ENCODE measurements at regions not wholly inside any gene's neighbourhood (a gene's known extent, or its start where the extent isn't known, plus 50 kb on each side); places are given as distances from the start of the nearest gene placed in this dataset.
"Not testable (repeated sequence)": the region's sequence is repeated elsewhere in the genome, so short reads cannot be mapped to it uniquely, and the experiment has no call there.

- peaks cover 12% of the 10 kb centered on the region for H3K9me3 Mint-ChIP-seq
Measured at GRCh38 chr18:52244658-52245057, 95.3 kb upstream of the DCC start.

GRCh38 chr18:52254367-52254766, 85.6 kb upstream of the DCC start:
- Mint-ChIP-seq H3K4me3 (no peak overlapping the region), H3K27ac (no peak overlapping the region), H3K36me3 (ENCODE audit: low read depth) (no peaks in the 10 kb centered on the region), H3K4me1 (no peaks in the 10 kb centered on the region), H3K27me3 (ENCODE audit: insufficient read depth) (no peaks in the 10 kb centered on the region), H3K9me3 (no peaks in the 10 kb centered on the region)
- H3K27ac ChIP-seq (ENCODE audit: low read depth, low read length), result no peak overlapping the region
- H3K4me1 ChIP-seq (ENCODE audit: control insufficient read depth, insufficient read depth, low read length), result no peaks in the 10 kb centered on the region
- 90 to 100% methylated on average over 1 to 3 of the region's 3 CpGs for whole genome bisulfite sequencing, 2 experiments (ENCODE audit: insufficient coverage in 1 of 2, insufficient read length in 1 of 2)
- H3K4me3 ChIP-seq (ENCODE audit: low read length), result no peak overlapping the region
- TF ChIP-seq CTCF (conservative IDR thresholded peaks at IDR 0.05), result no peak
- H3K36me3 ChIP-seq (ENCODE audit: control insufficient read depth, insufficient read depth, low read length), result no peaks in the 10 kb centered on the region
- no peak overlapping the region for H3K9ac ChIP-seq (ENCODE audit: extremely low read depth, low read length, poor library complexity, severe bottlenecking)
- no peak for DNase-seq
- no peaks in the 10 kb centered on the region for H3K27me3 ChIP-seq (ENCODE audit: control insufficient read depth, insufficient read depth, low read length, poor library complexity, severe bottlenecking)
- no peaks in the 10 kb centered on the region for H3K9me3 ChIP-seq (ENCODE audit: control insufficient read depth, low read length)

More at GRCh38 chr18:52244658-52245057, 95.3 kb upstream of the DCC start:
- no peak for TF ChIP-seq CTCF (conservative IDR thresholded peaks at IDR 0.05)
- DNase-seq, result no peak
- no peak overlapping the region for H3K4me3 Mint-ChIP-seq
- Histone ChIP-seq H3K36me3 (ENCODE audit: control insufficient read depth, insufficient read depth, low read length) (no peaks in the 10 kb centered on the region), H3K9me3 (ENCODE audit: control insufficient read depth, low read length) (peaks cover 12% of the 10 kb centered on the region), H3K27ac (ENCODE audit: low read depth, low read length) (no peak overlapping the region), H3K27me3 (ENCODE audit: control insufficient read depth, insufficient read depth, low read length, poor library complexity, severe bottlenecking) (no peaks in the 10 kb centered on the region), H3K9ac (ENCODE audit: extremely low read depth, low read length, poor library complexity, severe bottlenecking) (no peak overlapping the region), H3K4me3 (ENCODE audit: low read length) (no peak overlapping the region), H3K4me1 (ENCODE audit: control insufficient read depth, insufficient read depth, low read length) (no peaks in the 10 kb centered on the region)
- H3K27me3 Mint-ChIP-seq (ENCODE audit: insufficient read depth), result no peaks in the 10 kb centered on the region
- 85 to 100% methylated on average over 1 to 2 of the region's 2 CpGs for WGBS, 2 experiments (ENCODE audit: insufficient coverage in 1 of 2, insufficient read length in 1 of 2)
- no peaks in the 10 kb centered on the region for H3K4me1 Mint-ChIP-seq
- no peaks in the 10 kb centered on the region for H3K36me3 Mint-ChIP-seq (ENCODE audit: low read depth)
- H3K27ac Mint-ChIP-seq, result no peak overlapping the region

GRCh38 chr18:52257417-52257816, 82.6 kb upstream of the DCC start:
- not testable (repeated sequence) for H3K27me3 ChIP-seq (ENCODE audit: control insufficient read depth, insufficient read depth, low read length, poor library complexity, severe bottlenecking); H3K9me3 Mint-ChIP-seq; H3K9me3 ChIP-seq (ENCODE audit: control insufficient read depth, low read length); DNase-seq; H3K36me3 Mint-ChIP-seq (ENCODE audit: low read depth); H3K27me3 Mint-ChIP-seq (ENCODE audit: insufficient read depth); H3K9ac ChIP-seq (ENCODE audit: extremely low read depth, low read length, poor library complexity, severe bottlenecking); H3K27ac ChIP-seq (ENCODE audit: low read depth, low read length); H3K4me3 ChIP-seq (ENCODE audit: low read length); H3K4me1 ChIP-seq (ENCODE audit: control insufficient read depth, insufficient read depth, low read length); H3K4me1 Mint-ChIP-seq; H3K36me3 ChIP-seq (ENCODE audit: control insufficient read depth, insufficient read depth, low read length); H3K27ac Mint-ChIP-seq; H3K4me3 Mint-ChIP-seq
- WGBS, 2 experiments (ENCODE audit: insufficient coverage in 1 of 2, insufficient read length in 1 of 2), result 88 to 93% methylated on average over 2 to 3 of the region's 3 CpGs

- Mint-ChIP-seq H3K27me3 (ENCODE audit: insufficient read depth) (no peaks in the 10 kb centered on the region), H3K36me3 (ENCODE audit: low read depth) (no peaks in the 10 kb centered on the region), H3K9me3 (no peaks in the 10 kb centered on the region), H3K27ac (no peak overlapping the region), H3K4me1 (no peaks in the 10 kb centered on the region), H3K4me3 (no peak overlapping the region)
- Histone ChIP-seq H3K27me3 (ENCODE audit: control insufficient read depth, insufficient read depth, low read length, poor library complexity, severe bottlenecking) (no peaks in the 10 kb centered on the region), H3K27ac (ENCODE audit: low read depth, low read length) (no peak overlapping the region), H3K4me1 (ENCODE audit: control insufficient read depth, insufficient read depth, low read length) (no peaks in the 10 kb centered on the region), H3K36me3 (ENCODE audit: control insufficient read depth, insufficient read depth, low read length) (no peaks in the 10 kb centered on the region), H3K9ac (ENCODE audit: extremely low read depth, low read length, poor library complexity, severe bottlenecking) (no peak overlapping the region), H3K9me3 (ENCODE audit: control insufficient read depth, low read length) (no peaks in the 10 kb centered on the region), H3K4me3 (ENCODE audit: low read length) (no peak overlapping the region)
- no peak for TF ChIP-seq CTCF (conservative IDR thresholded peaks at IDR 0.05)
- no peak for DNase-seq
Measured at GRCh38 chr18:52275817-52276216, 64.2 kb upstream of the DCC start.
